SIG-M5 treated with dmso at 0.1 percent for 504 hours (cell line): ENCODE measurements at regions not wholly inside any gene's neighbourhood (a gene's known extent, or its start where the extent isn't known, plus 50 kb on each side); places are given as distances from the start of the nearest gene placed in this dataset.
"Not testable (repeated sequence)": the region's sequence is repeated elsewhere in the genome, so short reads cannot be mapped to it uniquely, and the experiment has no call there.

Experiments
- DNase-seq: peaks from one replicate; lab custom pipeline; 2025; ENCODE audit not compliant: unreplicated experiment; lab: John Stamatoyannopoulos, UW

DNA sequence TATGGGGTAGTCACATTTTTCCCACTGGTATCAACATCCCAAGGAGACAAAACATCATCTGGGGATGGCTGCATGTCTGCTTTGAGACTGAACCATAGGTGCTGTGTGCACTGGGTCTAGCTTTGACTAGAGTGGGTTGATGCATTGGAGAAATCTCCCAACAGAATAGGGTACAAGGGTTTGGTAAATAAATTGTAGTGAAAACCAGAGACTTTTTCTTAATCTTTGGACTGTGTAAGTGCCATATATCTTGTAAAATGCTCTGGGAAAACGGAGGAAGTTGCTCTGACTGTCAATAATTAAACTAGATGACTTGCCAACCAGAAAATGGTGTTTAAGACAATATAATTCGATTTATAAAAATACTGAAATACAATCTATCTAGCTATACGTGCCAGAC is 1064.0 kb upstream of the SLIT2 start:
- DNase-seq = no peak

DNA sequence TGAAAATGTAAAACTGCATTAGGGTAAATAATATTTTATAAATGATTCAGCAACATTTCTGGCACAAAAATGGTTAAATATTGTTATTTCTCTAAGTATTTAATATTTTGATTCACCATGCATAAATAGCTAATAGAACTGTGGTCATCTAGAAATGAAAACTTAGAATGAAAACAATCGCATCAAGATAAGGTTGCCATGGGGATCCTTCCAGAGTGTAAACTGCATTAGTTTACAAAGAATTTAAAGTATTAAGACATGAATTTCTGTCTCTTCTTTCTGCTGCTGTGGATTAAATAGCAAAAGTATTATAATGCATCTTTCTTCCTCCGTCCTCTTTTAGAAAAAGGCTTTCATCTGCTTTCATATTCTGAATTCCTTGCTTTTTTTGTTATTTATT is 1064.6 kb upstream of the SLIT2 start:
- DNase-seq = no peak

DNA sequence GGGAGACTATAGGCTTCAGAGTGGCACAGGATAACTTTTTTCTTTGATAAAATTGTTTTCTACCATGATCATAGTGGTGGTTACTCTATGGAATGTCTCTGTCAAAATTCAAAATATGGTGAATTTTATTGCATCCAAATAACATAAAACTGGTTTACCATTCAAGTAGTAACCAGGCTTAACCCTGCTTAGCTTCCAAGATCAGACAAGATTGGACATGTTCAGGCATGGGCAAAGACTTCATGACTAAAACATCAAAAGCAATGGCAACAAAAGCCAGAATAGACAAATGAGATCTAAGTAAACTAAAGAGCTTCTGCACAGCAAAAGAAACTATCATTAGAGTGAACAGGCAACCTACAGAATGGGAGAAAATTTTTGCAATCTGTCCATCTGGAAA is 1070.1 kb upstream of the SLIT2 start:
- DNase-seq = not testable (repeated sequence)

DNA sequence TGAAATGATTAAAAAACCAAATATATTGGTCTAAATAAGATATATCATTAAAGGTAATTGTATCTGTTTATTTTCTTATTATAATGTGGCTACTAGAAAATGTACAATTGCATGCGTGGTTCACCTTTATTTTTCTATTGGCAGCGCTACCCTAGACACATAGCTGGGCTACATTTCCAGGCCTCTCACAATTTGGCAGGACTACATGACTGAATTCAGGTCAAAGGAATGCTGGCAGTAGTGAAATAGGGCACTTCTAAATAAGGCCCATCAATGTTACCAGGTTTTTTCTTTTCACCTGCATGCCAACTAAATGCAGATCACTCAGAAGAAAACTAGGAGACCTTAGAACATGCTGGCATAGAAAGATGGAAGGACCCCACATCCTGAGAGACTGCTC is 1072.9 kb upstream of the SLIT2 start:
- no peak for DNase-seq

DNA sequence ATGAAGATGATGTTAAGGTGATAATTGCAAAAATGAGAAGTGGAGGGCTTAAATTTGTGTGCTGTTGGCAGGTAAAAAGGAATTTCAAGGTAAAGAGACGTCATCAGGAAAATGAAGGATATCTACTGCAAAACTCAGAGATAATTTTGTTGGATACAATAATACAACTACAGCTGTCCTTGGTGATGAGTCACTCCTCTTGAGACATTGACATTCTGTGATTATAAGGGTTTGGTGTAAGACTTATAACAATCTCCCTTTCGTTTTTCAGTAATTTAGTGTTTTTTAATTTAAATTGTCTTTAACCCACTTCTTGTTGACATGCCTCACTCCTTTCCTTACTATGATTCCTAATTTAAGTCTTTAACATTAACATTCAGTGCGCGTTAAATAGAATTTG is 1074.1 kb upstream of the SLIT2 start:
- no peak for DNase-seq

DNA sequence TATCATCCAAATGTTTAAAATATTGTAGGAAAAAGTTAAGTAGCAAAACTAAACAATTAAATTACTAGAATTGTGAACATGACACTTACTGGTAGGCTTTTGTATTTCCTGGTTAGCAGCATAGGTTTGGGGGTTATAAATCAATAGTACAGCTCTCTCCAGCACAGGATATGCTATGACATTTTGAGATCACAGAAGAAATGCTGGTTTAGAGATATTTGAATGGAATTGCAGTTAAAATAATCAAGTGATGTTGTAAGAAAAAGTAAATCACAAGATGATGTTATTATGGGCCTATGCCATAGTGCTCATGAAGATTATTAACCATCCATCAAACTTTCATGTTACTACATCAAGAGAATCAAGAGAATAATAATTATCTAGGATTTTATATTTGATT is 1079.9 kb upstream of the SLIT2 start:
- no peak for DNase-seq

DNA sequence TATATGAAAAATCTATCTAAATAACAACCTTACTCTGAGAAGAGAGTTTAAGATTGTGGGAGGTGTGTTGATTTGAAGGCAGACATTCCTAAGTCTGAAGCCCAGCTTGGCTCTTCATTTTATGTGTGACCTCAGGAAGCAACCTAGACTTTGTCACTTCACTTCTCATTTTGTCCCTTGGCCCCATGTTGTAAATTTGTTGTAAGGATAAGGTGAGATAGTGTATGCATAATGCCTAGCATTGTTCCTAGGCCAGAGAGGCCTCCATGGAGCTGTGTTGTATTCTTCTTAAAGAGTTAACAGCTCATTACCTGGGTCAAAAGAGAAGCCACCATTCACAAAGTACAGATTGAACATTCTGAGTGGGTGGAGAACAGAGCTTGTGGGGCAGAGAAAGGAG is 1084.4 kb upstream of the SLIT2 start:
- no peak for DNase-seq

DNA sequence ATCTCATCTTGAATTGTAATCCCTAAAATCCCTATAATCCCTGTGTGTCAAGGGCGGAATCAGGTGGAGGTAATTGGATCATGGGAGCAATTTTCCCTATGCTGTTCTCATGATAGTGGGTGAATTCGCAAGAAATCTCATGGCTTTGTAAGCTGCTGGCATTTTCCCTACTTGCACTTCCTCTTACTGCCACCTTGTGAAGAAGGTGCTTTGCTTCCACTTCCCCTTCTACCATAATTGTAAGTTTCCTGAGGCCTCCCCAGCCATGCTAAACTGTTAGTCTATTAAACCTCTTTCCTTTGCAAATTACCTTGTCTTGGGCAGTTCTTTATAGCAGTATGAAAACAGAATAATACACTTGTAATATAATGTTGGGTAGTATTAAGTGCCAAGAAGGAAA is 1087.4 kb upstream of the SLIT2 start:
- peak; percentile 0 for DNase-seq

DNA sequence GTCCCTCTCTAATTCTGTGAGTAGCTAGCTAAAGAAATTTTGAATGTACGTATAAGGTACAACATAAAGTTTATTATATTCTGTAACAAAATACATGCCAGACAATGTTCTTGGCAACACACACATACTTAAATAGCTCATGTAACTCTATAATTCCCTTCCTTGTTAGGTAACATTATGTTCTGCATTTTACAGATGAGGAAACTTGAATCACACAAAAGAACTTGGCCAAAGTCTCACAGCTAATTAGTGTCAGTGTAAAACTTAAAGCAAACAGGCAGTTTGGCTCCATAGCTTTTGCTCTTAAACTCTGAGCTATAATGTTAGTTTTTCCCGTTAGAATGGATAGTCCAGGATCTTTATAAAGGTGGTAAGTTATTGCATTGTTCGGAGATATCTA is 1091.8 kb upstream of the SLIT2 start:
- no peak for DNase-seq

DNA sequence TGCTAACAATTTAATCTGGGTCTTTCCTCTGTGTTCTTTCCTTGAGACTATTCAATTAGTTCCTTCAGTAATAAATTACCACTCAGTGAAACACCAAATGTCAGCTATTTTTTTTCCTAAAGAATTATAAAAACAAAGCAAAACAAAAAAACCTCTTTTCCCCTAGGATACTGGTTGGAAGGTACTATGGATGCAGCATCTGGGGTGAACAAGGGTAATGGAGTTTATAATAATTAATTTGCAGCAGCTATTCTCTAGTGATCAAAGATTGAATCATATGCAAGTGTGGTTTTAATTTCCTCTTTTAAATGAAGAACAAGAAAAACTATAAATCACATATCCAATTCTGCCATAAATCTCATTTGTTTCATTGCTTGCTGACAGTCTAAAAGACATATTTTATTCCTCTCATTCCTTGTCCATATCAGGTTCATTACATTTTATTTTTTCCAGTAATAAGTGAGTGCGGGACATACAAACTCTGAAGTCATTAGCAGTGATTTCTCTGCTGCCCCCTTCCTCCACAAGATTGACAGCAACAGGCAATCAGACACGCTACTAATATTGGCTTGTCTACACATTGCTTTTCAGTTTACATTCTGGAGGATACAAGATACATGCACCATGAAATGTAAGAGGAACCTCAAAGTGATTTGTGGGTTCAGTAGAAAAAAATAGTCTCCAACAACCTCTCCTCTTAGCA is 1093.4 kb upstream of the SLIT2 start:
- DNase-seq = no peak

DNA sequence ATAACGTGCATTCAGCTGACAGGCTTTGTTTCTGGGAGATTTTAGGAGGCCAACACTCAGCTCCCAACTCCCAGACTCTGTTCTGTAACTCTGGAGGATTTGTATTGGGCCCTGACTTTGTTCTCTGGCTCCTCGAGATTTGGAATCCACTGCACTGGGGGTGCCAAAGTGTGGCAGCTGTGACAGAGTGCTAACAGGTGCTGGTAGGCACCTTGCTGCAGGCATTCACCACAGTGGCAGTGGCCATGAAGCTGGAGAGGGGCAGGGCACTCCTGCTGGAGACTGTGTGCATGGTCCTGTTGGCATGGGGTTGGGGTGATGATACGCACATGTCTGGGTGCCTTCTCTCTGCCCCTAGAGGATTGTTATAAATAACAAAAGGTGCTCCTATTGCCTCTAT is 1094.9 kb upstream of the SLIT2 start:
- no peak for DNase-seq

DNA sequence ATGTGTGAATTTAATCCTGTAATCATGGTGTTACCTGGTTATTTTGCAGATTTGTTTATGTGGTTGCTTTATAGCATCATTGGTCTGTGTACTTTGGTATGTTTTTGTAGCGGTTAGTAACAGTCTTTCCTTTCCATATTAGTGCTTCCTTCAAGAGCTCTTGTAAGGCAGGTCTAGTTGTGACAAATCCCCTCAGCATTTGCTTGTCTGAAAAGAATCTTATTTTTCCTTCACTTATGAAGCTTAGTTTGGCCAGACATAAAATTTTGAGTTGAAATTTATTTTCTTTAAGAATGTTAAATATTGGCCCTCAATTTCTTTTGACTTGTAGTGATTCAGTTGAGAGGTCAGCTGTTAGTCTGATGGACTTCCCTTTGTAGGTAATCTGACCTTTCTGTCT is 1096.1 kb upstream of the SLIT2 start:
- no peak for DNase-seq

DNA sequence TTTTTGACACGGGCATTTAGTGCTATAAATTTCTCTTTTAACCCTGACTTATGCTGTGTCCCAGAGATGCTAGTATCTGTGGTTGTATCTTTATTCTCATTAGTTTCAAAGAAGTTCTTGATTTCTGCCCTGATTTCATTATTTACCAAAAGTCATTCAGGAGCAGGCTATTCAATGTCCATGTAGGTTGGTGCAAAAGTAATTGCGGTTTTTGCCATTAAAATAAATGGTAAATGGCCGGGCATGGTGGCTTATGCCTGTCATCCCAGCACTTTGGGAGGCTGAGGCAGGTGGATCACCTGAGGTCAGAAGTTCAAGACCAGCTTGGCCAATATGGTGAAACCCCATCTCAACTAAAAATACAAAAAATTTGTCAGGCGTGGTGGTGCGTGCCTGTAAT is 1097.4 kb upstream of the SLIT2 start:
- DNase-seq = not testable (repeated sequence)

DNA sequence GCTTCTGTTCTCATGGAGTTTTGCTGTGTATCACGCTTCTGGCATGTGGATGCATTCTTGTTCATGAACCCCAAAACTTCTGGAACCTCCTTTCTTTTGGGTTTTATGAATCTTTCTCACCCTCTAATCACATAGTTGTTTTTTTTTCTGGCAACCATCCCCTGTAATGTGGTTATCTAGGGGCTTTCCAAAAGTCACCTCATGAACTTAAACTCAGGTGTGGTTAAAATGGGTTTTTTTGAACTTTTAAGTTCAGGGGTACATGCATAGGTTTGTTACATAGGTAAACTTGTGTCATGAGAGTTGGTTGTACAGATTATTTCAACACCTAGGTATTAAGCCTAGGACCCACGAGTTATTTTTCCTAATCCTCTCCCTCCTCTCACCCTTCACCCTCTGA is 1099.4 kb upstream of the SLIT2 start:
- DNase-seq = no peak

DNA sequence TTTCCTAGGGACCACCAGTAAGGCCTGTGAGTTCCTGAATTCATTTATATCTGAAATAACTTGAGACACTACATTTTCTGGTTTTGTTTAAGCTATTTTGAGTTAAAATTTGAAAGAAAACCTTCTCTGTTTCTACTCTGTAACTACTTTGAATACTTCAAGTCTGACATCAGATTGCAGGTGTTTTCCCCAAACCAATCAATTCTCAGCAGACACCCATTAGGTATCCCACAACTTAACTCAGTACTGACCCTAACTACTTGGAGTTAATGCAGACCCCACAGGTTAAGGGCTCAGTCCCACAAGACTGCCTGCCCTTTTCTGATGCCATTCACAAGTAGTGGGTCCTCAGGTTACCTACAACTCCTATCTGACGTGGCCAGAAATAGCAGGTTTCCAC is 1100.0 kb upstream of the SLIT2 start:
- no peak for DNase-seq

DNA sequence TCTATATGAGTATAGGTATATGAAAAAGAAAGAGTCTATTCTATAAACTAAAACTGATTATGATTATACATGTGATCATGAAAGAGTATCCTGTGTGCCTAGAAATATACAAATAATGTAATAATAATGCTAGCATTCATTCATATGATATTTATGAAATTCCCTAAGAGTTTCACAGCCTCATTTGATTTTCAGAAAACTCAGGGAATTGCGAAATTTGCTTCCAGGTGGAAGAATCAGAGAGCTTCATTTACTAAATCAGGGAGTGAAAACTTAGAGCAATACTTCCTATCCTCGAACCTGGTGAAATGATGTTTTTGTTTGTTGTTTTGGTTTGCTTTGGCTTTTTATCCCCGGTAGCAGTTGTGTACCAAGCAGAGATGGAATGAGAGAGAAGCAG is 1105.7 kb upstream of the SLIT2 start:
- DNase-seq = no peak

DNA sequence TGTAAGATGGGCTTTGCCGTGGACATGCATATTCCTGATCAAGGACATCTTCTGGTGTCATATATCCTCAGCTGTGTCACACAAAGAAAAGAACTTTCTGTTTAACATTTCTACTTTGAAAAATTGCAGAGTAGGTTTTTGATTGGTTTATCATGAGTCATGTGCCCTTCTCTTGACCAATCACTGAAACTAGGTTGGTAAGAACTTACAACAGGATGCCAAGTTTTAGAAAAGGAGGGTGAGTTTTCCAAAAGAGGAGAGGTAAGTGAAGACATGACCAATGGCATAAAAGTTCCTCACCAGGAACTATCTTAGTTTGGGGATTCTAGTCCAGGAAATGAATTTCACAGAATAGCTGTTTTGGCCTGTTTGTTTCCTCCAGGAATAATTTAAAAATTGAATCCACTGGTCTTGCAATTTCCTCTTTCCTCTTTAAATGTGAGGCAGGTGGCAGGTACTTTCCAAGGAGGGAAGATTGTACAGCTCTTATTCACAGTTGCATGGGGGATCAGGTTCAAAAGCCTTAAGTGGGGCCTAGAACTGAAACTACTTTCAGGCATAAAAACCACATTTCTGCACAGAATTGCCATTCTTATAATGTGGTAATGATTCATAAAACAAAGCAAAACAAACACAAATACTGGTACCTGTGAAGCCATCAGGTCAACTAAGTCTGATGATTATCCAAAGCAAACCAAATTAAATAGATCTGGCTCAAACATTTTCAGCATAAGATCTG is 1114.5 kb upstream of the LCORL start:
- DNase-seq = no peak

DNA sequence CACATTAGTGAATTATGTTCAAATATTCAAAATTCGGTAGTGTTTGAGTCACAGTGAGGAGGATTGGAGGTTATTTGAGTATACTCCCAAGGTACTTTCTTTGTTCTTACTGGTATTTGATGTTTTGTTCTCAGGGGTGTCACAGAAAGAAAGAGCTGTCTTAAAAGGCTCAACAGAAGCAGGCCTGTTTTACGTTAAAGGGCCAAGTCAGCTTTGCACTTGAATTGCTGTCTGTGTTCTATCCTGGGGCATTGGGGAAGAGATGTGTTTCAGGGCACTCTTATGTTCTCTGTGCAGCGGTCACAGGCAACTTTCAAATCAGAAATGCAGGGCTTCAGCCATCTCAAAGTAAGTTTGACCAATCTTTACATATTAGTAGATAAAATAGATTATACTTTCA is 1113.1 kb upstream of the LCORL start:
- no peak for DNase-seq

DNA sequence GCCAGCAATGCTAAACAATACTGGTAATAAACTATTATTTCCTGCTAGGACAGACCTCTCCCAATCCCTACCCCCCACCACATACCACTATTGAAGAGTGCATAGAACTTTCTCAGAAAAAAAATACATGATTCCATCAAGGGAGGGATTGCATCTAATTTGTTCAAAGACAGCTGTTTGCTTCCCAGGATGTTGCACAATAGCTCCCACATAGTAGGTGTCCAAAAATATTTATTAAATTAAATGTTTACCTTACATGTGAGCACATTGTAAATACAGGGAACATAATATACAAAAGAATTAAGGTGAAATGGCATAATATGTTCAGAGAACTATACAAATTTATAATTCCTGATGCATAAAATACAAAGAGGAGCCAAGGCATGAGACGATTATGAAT is 1111.8 kb upstream of the LCORL start:
- no peak for DNase-seq

DNA sequence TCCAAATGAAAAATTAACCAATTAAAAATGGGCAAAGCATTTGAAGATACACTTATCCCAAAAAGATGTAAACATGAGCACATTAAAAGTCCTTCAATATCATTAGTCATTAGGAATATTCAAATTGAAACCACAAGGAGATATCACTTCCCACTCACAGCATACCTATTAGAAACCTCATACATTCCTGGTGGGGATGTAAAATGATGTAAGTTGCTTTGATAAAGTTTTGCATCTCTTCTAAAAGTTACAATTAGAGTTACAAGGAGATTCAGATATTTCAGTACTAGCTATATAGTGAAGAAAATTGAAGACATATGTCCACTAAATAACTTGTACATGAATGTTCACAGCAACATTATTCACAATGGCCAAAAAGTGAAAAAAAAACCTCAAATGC is 1109.3 kb upstream of the LCORL start:
- DNase-seq = no peak

DNA sequence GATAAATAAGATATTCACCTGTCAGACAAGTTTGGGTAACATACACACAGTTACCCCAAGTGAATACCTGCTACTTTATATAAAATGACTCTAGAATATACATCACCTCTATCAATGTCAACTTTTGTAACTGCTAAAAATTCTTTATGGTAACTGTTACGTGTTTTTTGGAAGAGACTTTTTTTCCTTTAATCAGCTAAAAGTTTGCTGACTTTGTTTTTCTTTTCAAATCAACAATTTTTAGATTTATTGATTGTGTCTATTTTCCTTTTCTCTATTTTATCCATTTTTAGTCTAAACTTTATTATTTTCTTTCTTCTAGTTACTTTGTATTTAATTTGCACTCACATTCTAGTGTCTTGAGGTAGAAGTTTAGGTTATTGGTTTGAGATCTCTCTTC is 1106.6 kb upstream of the LCORL start:
- no peak for DNase-seq

DNA sequence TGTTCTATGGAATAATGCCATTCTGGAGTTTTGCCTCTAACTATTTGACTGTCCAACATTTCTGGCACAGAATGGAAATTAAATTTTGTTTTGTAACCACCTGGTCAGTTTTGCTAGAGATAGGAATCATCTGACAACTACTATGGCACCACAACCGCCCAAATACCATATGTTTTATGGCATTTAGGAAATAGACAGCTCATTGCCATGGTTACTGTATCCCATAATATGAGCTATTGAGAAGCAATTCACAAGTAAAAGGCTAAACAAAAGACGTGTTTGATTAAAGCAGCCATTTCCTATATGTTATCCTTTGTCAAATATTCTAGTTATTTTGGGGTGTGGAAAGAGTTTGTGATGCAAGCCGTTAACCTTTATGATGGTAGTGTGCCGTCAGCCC is 1105.3 kb upstream of the LCORL start:
- DNase-seq = no peak

DNA sequence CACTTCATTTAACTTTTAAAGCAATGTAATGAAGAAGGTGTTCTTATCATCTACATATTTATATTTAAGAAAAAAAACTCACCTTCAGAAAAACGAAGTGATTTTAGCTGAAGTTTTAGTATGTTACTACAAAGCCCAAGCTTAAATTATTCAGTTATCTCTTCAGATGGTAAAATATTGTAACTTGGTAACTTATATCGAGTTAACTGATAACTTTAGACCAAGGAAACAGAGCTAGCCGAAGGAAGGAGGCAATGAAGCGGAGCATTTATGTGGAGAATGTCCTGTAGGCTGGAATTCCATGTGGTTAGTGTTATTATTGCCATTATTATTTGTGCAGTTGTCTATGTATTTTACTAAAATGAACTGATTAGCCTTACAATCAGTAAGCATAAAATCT is 1102.1 kb upstream of the LCORL start:
- no peak for DNase-seq
